ENCODE measurements at regions not wholly inside any gene's neighbourhood (a gene's known extent, or its start where the extent isn't known, plus 50 kb on each side); places are given as distances from the start of the nearest gene placed in this dataset.

DNA sequence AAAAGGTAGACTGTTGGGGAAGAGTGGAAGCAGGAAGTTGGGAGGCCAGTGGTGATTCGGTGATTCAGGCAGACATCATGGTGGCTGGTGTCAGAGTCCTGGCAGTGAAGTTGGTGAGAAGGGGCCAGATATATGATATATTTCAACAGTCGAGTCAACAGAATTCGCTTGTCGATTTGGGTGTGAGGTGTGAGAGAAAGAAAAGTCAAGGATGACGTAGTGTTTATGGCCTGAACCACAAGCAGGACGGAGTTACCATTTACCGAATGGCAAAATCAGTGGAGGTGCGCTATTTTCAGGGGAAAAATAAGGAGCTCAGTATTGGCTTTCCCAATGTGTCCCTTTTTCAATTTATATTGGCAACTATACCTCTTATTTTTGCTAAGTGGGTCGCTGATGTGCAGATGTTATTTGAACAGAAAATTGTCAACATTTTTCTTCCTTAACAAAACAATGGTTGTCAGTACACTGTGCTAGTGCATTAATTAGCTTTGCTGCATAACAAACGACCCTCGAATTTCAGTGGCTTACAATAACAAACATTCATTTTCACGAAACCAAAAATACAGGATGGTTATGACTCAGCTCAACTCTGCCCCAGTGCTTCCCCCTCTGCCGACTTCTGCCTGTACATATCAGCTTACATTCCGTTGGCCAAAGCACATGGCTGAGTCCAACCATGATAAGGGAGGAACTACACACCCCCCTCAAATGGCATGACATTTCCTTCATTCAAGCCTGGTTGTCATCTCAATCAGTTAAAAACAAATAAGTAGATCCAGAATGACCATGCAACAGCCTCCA lies 255.0 kb upstream of the ZFP64 start:
- TF ChIP-seq CTCF (IDR thresholded peaks at IDR 0.05) = no peak
- no peak for TF ChIP-seq POLR2A (IDR thresholded peaks at IDR 0.05)
- TF ChIP-seq POLR2AphosphoS5 (IDR thresholded peaks at IDR 0.05) = no peak
